Right atrium auricular region (tissue), 2 donors: ENCODE measurements at regions not wholly inside any gene's neighbourhood (a gene's known extent, or its start where the extent isn't known, plus 50 kb on each side); places are given as distances from the start of the nearest gene placed in this dataset.
"Not testable (repeated sequence)": the region's sequence is repeated elsewhere in the genome, so short reads cannot be mapped to it uniquely, and the experiment has no call there.

ENCODE experiments used
- DNase-seq: peaks from one replicate; pipeline ENCODE4 v3.0.0-alpha.2; 2019; ENCODE audit warnings: low spot score
- H3K27ac ChIP-seq, 2 donors: fragments of 200-600 bp; sonication (generic); 1 replicate in 1 of 2; 2 replicates in 1 of 2; pipeline ENCODE4 v1.5.1; 2016 to 2019
- H3K27me3 ChIP-seq, 2 donors: fragments of 200-600 bp; sonication (generic); one replicate each; pipeline versions ENCODE4 v1.5.1 to v1.6.0; 2017 to 2019
- H3K36me3 ChIP-seq: fragments of 200-600 bp; sonication (generic); one replicate; pipeline ENCODE4 v1.5.1; 2016
- H3K4me1 ChIP-seq, 2 donors: fragments of 200-600 bp; sonication (generic); one replicate each; pipeline versions ENCODE4 v1.5.1 to v1.6.0; 2017 to 2019
- H3K4me3 ChIP-seq, 2 donors: fragments of 200-600 bp; sonication (generic); 1 replicate in 1 of 2; 2 replicates in 1 of 2; pipeline ENCODE4 v1.5.1; 2017 to 2019; ENCODE audit warnings: mild to moderate bottlenecking in 1 of 2, moderate library complexity in 1 of 2
- H3K9me3 ChIP-seq, 2 donors: fragments of 200-600 bp; sonication (generic); one replicate each; pipeline ENCODE4 v1.5.1; 2019
- CTCF ChIP-seq, 2 donors: fragments of 200-600 bp; sonication (generic); IDR thresholded peaks; one replicate each; pipeline ENCODE4 v1.5.1; 2019; ENCODE audit warnings: antibody characterized with exemption in 2 of 2

- Histone ChIP-seq H3K27me3 (no peaks in the 10 kb centered on the region), H3K27ac (no peak overlapping the region), H3K4me1 (no peaks in the 10 kb centered on the region), H3K4me3 (no peak overlapping the region), H3K9me3 (no peaks in the 10 kb centered on the region), H3K36me3 (no peaks in the 10 kb centered on the region)
- TF ChIP-seq CTCF (IDR thresholded peaks at IDR 0.05), result no peak
- no peak for DNase-seq
Observed at GRCh38 chr14:84483072-84483420, 1046.9 kb upstream of the FLRT2 start.

- H3K4me1 ChIP-seq, H3K9me3 ChIP-seq, DNase-seq, H3K4me3 ChIP-seq, H3K27me3 ChIP-seq, H3K27ac ChIP-seq, H3K36me3 ChIP-seq: not testable (repeated sequence)
Observed at GRCh38 chr14:84484243-84484642, 1045.7 kb upstream of the FLRT2 start.

- Histone ChIP-seq H3K27me3 (no peaks in the 10 kb centered on the region), H3K4me1 (no peaks in the 10 kb centered on the region), H3K4me3 (no peak overlapping the region), H3K27ac (no peak overlapping the region), H3K36me3 (no peaks in the 10 kb centered on the region), H3K9me3 (no peaks in the 10 kb centered on the region)
- no peak for TF ChIP-seq CTCF (IDR thresholded peaks at IDR 0.05)
- DNase-seq, result no peak
Observed at GRCh38 chr14:84485036-84485435, 1044.9 kb upstream of the FLRT2 start.

- Histone ChIP-seq H3K4me3 (no peak overlapping the region), H3K9me3 (no peaks in the 10 kb centered on the region), H3K36me3 (no peaks in the 10 kb centered on the region), H3K27me3 (no peaks in the 10 kb centered on the region), H3K4me1 (no peaks in the 10 kb centered on the region), H3K27ac (no peak overlapping the region)
- DNase-seq, result no peak
- no peak for TF ChIP-seq CTCF (IDR thresholded peaks at IDR 0.05)
Observed at GRCh38 chr14:84490081-84490480, 1039.9 kb upstream of the FLRT2 start.

GRCh38 chr14:84492685-84493084, 1037.3 kb upstream of the FLRT2 start:
- H3K9me3 ChIP-seq, result no peaks in the 10 kb centered on the region
- H3K27ac ChIP-seq, result no peak overlapping the region
- H3K4me1 ChIP-seq, result no peaks in the 10 kb centered on the region
- no peak for TF ChIP-seq CTCF (IDR thresholded peaks at IDR 0.05)
- no peak overlapping the region for H3K4me3 ChIP-seq
- no peak for DNase-seq
- no peaks in the 10 kb centered on the region for H3K27me3 ChIP-seq
- no peaks in the 10 kb centered on the region for H3K36me3 ChIP-seq

- DNase-seq, result no peak
- TF ChIP-seq CTCF (IDR thresholded peaks at IDR 0.05), result no peak
Observed at GRCh38 chr14:84493779-84494178, 1036.2 kb upstream of the FLRT2 start.

More at GRCh38 chr14:84493779-84494178, 1036.2 kb upstream of the FLRT2 start:
- no peaks in the 10 kb centered on the region for H3K9me3 ChIP-seq
- no peaks in the 10 kb centered on the region for H3K36me3 ChIP-seq
- no peaks in the 10 kb centered on the region for H3K27me3 ChIP-seq
- no peak overlapping the region for H3K27ac ChIP-seq
- no peak overlapping the region for H3K4me3 ChIP-seq
- no peaks in the 10 kb centered on the region for H3K4me1 ChIP-seq
